Activated CD4-positive, CD25-positive, alpha-beta regulatory T cell treated with anti-CD3 and anti-CD28 coated beads, Interleukin-2, amount 50 U/mL, for 72 hours (primary cell): ENCODE measurements at regions not wholly inside any gene's neighbourhood (a gene's known extent, or its start where the extent isn't known, plus 50 kb on each side); places are given as distances from the start of the nearest gene placed in this dataset.
"Not testable (repeated sequence)": the region's sequence is repeated elsewhere in the genome, so short reads cannot be mapped to it uniquely, and the experiment has no call there.

Experiments used
- DNase-seq: peaks from one replicate; pipeline ENCODE4 v3.0.0; 2021

DNA sequence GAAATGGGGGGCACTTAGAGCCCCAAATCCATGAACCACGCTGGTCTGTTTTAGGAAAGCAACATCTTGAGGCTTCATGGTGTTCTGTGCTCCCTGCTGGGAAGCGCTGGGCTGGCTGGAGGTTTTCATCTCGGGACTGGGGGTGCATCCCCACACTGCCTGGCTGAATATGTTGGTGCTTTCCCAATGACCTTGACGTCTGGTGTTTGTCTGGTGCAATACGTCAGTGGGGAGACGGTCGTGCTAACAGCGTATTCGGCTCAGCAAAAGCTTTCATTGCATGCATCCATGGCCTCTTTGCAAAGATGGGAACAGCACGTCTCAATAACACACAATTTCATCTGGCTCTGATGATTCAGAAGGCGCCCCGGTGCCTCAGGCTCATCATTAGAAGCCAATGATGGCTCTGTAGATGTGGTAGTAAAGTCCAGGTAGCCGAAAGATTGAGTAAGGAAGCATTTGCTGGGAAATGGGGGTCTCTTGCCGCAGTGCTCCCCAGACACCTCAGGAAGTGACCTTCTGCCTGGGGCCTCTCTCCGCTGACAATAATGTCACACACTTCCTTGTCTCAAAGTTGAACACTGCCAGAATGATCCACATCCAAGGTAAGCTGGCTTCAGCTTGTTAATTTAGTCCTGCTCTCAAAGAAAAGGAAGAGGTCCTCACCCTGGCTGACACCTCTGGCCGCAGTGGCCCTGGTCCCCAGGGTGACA lies 97.7 kb downstream of the ING1 start:
- DNase-seq = no peak

DNA sequence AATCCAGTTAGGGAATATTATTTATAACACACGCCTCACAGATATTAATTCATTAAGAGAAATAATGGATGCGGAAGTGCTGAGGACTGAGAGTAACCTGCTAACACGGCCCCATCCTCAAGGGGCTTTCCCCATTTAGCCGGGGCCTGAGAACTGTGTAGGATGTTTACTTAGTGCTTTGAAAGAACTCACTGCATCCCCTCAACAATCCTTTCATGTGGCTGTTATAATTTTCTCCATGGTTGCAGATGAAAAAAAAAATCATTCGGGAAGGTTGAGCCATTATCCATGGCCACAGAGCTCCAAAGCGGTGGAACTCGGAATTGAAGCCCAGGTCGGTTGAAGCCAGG lies 98.2 kb downstream of the ING1 start:
- no peak for DNase-seq

DNA sequence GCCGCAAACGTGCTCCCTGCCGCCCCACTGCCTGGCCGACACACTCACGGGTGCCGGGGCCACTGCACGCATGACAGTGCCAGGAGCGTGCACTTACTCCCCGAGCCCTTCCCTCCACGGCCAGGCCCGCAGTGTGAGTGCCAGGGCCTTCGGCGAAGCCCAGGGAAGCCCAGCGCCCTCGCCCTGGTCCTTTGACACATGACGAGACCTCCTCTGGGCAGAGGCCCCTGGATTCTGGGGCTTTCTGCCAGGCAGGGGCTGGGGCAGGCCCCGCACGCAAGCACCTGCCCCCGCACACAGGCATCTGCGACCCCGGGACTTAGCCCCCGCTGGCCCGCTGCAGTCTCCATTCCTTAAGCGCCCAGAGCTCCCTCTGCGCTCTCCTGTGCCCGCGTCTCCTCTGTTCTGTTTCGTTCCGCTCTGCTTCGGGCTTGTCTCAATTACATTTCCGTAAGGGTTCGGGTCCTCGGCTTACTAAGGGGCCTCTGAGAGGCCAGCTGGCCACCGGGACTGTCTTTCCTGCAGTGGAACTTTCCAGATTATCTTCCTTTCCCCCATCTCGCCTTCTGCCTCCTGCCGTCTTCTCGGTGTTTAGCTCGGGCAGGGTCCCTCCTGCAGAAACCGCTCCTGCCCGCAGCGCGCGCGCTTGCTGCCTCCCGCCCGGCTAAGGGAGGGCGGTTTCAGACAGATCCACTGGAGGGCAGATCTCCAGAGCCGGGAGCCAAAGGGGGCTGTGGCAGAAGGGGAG lies 98.8 kb downstream of the ING1 start:
- DNase-seq = no peak

DNA sequence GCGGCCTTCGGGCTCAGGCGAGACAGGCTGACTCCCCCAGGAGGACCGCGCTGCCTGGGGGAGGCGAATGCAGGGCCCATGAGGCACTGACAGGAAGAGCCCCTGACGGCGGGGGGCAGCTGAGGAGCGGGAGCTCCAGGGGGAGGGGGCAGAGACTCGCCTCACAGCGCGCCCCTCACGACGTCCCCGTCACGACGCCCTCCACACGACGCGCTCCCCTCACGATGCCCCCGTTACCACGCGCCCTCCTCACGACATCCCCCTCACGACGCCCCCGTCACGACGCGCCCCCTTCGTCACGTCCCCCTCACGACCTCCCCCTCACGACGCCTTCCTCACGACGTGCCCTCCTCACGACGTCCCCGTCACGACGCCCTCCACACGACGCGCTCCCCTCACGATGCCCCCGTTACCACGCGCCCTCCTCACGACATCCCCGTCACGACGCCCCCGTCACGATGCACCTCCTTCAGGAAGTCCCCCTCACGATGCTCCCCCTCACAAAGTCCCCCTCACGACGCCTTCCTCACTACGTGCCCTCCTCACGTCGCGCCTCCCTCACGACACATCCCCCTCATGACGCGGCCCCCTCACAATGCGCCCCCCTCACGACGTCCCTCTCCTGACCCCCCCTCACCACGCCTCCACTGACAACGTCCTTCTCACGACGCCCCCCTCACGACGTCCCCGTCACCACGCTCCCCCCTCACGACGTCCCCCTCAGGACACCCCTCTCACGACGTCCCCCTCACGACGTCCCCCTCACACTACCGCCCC lies 99.6 kb downstream of the ING1 start:
- no peak for DNase-seq

DNA sequence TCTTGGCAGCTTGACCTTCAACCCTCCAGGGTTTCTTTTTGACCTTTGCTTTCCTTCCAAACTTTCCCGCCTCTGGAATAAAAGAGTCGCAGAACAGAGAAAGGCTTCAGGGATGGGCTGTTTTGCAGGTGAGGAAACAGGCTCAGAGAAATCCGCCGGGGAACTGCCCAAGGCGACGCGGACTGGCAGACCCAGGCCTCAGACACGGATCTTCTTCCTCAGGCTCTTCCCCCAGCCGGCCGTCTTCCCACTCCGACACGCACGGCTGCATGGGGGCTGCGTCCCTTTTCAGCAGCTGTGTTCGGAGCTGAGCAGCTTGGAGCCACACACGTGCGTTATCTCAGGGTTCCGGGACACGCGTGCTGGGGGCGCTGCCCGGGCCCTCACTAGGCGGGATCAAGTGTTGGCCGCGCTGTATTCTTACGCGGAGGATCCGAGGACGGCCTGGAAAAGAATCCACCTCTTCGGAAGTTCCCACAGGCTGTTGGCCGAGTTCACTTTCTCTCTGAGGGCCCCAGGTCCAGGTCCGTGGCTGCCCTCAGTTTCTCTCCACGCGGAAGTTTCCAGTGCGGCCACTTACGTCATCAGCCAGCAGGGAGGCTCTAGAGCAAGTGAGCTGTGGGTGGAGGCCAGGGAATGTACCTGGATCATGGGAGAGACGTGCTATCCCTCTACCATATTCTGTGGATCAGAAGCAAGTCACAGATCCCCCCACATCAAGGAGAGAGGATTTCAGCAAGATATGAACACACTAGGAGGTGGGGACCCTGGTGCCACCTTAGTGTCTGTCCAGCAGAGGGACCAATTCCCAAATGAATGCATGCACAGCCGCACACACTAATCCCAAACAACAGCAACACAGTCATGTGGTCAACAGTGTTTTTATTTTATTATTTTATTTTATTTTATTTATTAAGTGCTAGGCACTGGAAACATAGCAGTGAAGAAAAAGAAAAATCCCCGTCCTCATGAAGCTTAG lies 100.4 kb downstream of the ING1 start:
- no peak for DNase-seq

DNA sequence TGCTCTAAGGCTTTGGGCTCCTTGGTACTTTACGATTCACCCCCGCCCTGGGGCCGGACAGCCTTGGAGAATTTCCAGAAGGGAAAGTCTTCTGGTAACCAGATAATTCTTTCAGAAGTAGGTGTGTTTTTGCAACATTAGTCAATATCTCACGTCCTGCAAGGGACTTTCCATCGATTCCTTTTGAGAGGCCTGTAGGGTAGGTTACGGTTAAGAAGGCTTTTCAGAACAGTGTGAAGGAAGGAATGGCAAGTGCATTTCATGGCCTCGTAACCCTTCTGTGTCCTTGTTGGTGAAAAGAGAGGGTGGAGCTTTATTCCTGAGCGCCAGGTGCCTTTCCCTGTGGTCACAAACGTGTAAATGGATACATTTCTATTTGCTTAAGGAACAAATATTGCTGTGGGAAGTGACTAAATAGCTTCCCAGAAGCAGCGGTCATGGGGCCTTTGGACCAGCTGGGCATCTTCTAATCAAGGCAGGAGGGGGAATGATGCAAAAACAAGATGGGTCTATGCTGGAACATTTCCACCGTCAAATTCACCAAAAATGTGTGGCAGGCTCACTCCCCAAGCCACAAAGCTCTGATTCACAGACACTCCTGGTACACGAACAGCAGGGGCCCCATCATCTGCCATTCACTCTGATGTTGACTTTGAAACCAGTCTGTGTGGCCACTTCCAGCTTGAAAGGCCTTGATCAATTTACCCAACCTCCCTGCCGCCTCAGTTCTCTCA lies 99.2 kb downstream of the ANKRD10 start:
- DNase-seq = no peak

DNA sequence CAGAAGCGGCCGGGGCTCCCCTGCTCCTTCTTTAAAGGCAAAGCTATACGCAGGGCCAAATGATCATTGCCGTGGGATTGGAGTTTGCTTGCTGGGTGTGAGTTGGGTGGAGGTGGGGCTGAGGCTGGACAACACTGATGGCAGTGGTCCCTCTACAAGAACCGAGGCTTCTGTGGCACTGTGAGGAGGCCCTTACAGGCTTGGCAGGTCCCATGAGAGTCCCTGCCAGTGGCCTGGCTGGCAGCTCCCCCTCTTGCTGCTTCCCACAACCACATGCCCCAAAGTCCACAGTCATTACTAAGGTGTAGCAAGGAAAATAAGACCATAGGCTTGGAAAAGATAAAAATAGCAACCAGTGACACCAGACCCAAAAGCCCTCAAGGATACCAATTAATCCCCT lies 98.4 kb downstream of the ANKRD10 start:
- DNase-seq = no peak

DNA sequence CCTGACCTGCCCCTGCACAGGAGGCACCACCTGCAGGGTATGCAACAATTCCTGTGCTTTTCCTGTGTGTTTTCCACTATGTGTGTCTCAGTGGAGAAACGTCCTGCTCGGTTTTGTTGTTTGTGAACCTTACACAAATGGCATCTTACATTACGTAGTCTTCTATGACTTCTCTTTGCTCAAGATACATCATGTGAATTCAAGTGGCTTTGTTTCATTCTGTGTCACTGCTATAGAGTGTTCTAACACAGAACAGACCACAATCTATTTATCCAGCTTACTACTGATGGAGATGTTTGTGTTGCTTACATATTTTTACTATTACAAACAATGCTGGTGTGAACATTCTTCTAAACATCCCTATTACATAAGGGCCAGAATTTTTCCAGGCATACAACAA lies 97.7 kb downstream of the ANKRD10 start:
- DNase-seq = no peak

DNA sequence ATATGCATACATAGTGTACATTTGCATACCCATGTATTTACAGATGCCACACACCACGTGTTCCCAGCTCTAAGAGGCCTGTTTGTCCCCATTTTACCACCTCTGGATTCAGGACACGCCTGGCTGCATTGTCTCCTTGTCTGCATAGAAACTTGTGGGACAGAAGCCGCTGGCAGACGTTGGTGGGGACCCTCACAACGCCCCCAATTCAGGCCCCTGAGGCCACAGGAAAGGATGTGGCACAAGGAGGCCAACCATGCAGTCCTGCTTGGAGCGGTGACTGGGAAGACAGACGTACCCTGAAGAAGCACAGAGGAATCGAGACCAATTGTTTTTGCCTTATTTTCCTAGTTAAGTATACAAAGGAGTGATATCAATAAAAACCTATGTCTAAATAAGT lies 96.1 kb downstream of the ANKRD10 start:
- no peak for DNase-seq

DNA sequence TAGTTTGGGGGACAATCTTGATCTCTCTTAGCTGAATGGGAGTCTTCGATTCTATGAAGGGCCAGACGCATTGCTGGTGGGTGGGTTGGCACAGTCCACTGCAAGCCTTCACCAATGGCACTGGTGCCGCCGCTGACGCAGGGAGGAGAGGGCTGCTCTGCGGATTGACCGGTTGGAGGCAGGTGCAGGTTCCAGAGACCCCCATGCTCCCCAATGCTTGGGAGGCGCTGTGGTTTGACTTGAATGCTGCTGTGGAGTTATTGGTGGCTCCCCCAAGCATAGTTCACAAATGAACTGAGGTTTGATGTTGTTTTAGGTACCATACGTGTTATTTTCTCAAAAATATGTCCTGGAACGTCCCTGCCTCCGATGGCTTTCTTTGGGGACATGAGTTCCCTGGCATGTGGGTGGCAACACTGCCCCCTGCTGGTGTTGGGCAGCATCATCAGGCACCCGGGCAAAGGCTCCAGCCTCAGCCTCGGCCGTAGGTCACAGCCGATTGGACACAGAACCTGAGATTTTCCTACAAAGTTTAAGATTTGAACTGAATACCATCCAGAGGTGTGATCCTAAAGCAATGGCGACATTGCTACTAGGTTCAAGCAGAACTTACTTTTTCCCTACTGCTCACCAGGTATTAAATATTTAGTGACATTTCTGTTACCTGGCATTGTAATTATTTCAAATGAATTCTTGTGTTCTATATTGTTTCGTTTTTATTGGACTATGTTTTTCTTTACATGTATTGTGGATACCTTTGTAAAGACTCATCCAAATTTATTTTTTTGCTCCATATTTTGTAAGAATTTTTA lies 95.5 kb downstream of the ANKRD10 start:
- peak; percentile 80 for DNase-seq

DNA sequence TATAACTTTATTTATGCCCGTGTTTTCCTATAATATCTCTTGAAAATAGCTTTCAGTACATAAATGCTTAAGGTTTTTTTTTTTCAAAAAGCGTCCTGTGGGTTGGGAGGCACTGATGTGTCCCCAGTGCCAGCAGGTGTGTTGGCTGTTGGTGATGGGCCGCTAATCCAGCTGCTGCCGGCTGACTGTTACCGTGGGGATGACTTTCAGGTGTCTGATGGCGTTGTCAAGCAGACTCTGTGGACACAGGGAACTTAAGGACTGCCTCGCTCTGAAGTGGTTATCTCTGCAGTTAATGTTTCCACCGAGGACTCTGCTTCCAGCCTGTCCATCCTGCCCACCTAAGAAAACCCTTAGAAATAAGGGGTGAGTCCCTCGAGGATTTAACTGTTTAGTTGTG lies 94.5 kb downstream of the ANKRD10 start:
- DNase-seq = no peak

DNA sequence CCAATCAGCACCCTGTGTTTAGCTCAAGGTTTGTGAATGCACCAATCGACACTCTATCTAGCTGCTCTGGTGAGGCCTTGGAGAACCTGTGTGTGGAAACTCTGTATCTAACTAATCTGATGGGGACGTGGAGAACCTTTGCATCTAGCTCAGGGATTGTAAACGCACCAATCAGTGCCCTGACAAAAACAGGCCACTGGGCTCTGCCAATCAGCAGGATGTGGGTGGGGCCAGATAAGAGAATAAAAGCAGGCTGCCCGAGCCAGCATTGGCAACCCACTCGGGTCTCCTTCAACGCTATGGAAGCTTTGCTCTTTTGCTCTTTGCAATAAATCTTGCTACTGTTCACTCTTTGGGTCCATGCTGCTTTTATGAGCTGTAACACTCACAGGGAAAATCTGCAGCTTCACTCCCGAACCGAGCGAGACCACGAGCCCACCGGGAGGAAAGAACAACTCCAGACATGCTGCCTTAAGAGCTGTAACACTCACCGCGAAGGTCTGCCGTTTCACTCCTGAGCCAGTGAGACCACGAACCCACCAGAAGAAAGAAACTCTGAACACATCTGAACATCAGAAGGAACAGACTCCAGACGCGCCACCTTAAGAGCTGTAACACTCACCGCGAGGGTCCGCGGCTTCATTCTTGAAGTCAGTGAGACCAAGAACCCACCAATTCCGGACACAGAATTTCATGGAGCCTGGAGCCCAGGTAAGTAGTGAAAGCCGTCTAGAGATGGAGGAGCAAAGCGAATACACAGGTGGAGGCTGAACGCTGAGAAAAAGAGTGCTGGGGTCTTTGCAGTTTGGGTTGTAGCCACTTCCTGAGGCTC lies 92.8 kb downstream of the ANKRD10 start:
- DNase-seq = not testable (repeated sequence)

DNA sequence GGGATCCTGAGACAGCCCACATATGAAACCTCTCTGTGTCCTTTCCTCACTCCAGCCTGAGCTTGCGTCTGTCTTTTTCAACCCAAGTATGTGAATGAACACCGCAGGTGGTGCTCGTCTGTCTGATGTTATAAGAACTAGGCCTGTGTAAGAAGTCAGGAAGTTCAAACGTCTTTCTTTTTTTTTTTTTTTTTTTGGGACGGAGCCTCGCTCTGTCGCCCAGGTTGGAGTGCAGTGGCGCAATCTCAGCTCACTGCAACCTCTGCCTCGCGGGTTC lies 92.3 kb downstream of the ANKRD10 start:
- no peak for DNase-seq

DNA sequence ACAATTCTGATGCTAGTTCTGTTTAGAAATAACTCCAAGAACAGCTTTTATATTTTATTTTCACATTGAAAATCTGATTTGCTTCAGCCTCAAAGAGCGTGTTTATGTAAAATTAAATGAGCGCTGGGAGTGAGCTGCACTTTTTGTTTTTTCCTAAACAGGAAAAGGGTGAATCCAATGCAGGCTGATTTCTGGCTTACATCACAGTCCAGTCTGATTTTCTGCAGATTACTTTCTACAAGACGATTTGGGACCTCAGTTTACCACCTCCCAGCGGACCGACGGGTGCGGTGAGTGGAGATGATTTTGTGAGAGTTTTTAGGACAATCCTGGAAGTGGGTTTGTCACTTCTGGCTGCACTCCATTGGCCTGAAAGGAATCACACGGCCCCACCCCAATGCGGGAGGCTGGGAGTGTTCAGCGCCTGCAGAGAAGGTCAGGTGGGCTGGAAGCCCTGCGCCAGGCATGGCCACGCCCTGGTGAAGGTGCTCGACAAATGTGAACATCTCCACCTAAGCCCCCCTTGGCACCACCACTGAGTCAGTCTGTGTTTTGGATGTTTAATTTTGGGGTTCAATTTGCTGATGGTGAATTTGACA lies 90.1 kb downstream of the ANKRD10 start:
- DNase-seq = no peak

DNA sequence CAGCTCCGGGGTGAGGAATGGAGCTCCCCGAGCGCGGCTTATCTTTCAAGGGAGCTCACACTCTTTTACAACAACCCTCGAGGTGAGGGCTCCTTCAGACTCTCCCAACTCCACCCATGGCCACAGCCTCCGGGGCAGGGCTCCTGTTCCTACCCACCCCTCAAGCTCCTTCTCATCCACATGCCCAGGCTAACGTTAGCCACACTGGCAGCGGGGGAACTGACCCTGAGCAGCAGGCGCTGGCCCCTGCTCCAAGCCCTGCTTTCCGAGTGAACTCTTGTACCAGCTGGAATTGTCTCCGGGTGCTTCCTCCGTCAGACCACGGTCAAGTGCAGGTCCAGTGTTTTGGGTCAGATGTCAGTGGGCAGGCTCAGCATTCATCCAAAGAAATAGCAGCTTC lies 89.4 kb downstream of the ANKRD10 start:
- DNase-seq = no peak

DNA sequence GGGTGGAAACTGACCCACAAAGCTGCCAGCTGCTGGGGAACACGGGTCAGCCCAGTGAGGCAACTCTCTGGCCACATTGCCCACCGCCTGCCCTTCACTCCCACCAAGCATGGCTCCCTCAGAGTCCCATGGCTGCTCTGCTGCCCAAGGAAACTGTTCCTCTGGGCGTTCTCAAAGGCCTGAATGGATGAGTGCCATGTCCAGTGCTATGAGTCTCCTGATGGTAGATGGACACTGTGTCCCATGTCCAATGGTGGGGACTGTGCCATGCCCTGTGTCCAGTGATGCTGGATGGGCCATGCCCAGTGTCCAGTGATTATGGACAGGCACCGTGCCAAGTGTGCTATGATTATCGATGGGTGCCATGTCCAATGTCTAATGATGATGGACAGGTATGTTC lies 88.8 kb downstream of the ANKRD10 start:
- no peak for DNase-seq

DNA sequence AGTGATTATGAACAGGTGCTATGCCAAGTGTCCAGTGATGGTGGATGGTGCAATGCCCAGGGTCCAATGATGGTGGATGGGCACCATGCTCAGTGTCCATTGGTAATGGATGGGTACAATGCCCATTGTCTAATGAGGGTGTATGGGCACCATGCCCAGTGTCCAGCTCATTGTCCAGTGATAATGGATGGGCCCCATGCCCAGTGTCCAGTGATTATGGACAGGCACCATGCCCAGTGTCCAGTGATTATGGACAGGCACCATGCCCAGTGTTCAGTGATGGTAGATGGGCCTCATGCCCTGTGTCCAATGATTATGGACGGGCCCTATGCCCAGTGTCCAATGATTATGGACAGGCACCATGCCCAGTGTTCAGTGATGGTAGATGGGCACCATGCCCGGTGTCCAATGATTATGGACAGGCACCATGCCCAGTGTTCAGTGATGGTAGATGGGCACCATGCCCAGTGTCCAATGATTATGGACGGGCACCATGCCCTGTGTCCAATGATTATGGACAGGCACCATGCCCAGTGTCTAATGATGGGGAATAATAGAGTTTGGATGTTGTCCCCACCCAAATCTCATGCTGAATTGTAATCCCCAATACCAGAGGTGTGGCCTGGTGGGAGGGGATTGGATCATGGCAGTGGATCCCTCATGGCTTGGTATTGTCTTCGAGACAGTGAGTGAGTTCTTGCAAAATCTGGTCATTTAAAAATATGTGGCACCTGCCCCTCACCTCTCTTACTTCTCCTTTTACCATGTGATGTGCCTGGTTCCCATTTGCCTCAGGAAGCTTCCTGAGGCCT lies 87.8 kb downstream of the ANKRD10 start:
- DNase-seq = no peak
